Suppressor macrophage treated with lipopolysaccharide for 1 hour (primary cell): ENCODE measurements at regions not wholly inside any gene's neighbourhood (a gene's known extent, or its start where the extent isn't known, plus 50 kb on each side); places are given as distances from the start of the nearest gene placed in this dataset.

Experiments
- DNase-seq, 3 donors: peaks; one replicate each; pipeline ENCODE4 v3.0.0-alpha.2; 2020 to 2022

DNA sequence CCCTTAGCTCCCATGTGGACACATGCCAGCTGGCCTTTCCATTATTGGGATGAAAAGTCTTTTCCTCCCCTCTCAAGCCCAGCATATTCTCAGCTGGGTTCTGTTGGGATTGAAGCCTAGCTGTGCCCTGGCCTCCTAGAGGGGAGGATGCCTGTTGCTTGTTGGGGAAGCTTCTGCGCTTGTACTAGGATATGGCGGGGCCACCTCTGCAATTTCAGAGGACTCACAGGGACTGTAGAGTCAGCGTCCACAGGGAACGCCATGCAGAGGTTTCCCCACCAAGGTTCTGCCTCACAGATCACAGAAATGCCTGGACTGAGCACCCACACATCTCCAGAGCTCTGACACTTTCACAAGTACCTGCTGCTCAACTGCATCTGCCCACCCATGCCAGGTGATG lies 288.7 kb upstream of the FOXQ1 start:
- no peak for DNase-seq

DNA sequence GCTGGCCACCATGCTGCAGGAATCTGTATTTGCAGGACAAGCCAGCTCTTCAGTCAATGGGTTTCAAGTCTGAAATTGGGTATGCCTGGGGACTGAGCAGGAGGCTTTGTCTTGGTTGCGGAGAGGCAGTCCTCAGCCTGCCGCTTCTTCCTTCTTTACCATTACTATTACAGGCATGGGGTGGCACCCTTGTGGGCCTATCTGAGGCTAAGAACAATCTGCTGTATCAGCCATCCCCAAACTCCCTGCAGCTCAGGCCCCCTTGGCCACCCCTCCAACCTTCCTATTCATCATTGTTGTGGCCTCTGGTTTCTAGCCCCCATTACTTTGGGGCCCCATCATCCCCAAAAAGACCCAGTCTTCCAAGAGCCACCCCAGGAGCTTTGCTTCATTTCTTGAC lies 289.2 kb upstream of the FOXQ1 start:
- no peak for DNase-seq

DNA sequence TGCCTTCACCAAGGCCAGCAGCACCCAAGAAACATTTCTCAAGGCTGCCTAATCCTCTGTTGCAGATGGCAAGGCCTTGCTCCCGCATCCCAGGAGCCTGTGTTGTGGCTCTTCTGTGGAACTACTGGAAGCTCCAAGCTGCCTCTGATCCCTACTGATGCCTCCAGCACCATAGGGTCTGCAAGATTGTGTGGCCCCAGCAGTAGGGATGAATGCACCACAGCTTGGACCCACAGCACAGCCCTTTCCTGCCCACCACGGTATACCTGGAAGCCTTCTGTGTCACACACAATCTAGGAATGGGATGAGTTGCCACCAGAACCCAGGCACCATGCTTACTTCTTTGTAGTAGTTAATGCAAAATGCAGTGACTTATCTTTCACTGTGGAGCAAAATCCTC lies 291.1 kb upstream of the FOXQ1 start:
- DNase-seq, result no peak

DNA sequence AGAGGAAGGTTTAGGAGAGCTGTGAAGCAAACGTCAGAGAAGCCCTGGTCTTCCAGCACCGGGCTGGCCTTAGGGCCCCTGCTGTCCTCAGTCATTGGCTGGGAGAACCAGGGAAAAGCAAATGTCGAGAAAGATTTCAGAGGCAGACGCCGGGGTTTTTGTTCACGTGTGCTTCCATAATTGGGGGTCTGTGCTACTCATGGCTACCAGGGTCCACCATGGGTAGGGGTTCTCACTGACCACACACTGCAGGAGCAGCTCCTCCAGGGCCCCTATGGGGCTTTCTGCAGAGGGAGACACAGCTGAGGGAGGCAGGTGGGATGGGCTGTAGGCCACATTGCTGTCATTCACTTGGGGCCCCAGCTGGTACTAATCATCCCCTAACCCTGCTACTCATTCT lies 291.8 kb upstream of the FOXQ1 start:
- DNase-seq, result no peak

DNA sequence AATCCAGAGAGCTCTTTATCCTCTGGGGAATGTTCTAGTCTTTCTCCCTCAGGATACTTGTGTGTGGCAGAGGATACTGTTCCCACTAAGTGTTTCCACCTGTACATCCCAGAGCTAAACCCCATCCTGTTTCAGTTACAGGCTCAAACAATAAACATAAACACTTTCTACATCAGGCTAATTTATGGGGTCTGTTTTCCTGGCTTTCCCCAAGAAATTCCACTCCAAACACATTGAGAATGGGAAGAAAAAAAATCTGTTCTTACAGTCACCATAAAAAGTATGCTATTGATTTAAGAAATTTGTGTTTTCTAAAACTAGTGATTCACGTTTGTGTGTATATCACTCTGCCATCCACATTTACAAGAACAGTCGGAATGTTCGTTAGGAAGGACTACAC lies 293.9 kb upstream of the FOXQ1 start:
- DNase-seq, result no peak

DNA sequence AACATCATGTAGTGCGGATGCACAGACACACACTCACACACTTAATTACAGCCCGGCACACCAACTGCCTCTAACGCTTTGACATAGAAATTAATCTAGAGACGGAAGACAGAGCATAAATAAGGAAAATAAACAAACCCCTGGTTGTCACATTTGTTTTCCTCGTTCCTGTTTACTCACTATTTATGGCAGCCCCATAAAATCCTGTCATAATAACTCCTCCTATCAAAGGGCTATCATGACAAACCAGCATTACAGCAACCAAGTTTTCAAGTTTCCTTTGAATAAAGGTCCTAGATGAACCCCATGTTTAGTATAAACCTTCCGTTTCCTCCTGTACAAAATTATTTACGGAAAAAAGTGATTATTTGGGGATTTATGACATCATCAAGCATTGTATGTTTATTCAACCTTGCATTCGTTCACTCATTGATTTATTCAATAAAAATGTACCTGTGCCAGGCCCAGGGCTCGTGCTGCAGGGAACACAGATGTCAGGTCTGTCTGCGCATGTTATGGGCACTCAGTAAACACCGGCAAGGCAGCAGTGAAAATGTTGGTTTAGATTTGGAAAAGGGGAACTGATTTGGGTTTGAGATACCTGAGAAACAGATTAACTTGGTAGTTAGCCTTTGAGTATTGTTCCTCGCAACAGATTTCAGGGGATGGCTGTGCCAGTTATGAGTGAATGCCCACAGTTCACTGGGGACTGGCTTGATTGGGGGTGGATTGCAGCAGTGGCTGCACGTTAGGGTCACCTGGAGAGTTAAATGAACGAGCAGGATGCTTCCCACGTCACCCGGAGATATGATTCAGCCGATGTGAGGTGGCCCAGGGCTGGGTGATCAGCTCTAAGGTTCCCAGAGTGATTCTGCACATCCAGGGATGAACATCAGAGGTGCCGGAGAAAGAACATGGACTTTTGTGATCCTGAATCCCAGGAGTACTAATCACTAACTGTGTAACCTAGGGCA lies 295.3 kb upstream of the FOXQ1 start:
- no peak for DNase-seq

DNA sequence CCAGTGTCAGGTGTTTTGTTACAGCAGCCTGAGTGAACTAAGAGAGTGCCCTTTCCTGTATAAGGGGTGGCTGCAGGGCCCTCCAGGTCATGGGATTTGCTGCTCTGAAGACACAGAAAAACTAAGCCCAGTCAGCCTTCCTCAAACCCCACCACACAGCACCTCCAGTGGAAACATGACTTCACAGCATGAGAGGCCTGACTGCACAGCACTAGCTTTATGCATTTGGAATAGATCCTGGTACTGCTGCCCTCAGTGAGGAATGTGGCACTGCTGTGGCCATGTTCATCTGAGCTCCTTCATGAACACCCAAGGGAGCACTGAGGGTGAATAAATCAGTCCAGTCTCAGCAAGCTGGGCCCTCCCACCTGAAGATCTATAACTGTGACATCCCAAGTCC lies 296.1 kb upstream of the FOXQ1 start:
- no peak for DNase-seq

DNA sequence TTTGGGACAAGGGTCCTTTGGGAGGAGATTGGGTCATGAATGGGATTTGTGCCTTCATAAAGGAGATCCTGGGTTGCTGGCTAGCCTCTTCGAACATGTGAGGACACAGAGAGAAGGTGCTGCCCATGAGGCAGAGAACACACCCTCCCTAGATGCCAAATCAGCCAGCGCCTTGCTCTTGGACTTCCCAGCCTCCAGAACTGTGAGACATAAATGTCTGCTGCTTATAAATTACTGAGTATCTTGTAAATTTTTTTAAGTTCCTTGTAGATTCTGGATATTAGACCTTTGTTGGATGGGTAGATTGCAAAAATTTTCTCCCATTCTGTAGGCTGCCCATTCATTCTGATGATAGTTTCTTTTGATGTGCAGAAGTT lies 297.5 kb upstream of the FOXQ1 start:
- DNase-seq, result no peak

DNA sequence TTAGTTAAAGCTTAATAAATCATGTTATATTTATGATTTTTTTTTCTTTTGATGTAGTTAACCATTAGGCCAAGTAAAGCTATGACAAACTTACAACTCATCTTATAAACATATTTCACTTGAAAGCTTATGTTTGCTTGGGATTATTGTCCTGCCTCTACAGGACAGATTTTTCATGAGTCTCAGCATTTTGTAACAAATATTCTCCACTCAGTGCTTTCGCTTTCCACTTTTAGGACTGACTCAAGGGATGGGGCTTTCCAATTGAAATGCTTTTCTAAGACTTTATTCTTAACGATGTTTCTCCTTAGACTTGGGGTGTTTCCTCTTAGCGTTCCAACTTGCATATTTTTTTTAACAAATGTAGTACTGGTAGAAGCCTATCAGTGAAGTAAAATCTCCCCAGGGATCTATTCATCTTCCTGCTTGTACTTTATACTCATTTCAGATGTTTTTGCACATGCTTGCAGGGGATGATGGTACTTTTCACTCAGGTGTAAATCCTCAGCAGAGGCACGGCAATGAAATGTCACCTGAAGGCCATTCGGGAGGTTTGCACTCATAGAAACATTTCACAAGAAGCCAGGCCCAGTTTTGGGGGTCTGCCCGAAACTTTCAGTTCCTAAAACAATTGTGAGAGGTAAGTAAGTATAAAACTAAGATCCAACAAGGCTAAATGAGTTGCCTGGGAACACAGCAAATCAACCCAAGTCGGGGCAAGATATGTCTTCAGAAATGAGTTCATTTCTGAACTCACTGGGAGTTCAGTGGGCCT lies 298.1 kb upstream of the FOXQ1 start:
- no peak for DNase-seq

DNA sequence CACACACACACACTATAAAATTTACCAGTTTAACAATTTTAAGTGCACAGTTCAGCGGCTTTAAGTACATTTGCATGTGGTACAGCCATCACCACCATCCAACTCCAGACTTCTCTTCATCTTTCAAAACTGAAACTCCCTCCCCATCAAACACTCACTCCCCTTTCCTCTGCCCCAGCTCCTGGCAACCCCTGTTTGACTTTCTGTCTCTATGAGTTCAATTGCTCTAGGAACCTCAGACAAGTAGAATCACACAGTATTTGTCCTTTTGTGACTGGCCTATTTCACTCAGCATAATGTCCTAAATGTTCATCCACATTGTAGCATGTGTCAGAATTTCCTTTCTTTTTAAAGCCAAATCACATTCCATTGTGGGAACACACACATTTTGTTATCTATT lies 302.8 kb upstream of the FOXQ1 start:
- DNase-seq, result no peak

DNA sequence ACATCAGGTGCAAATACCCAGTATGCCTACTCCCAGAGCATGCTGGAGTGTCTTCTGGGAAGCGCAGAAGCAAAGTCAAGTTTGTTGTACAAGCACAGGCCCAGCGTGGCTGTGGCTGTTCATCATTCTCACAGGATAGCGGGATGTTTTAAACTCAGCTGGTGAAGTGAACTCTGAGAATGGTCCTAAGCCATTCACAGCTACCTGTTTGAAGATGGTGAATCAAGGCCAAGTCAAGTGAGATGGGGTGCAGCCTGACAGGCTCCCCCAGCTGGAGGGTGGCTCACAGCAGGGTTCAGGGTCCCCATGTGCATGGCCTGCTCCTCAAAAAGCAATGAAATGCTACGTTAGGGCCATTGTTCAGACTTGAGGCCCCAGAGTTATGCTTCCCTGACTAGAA lies 304.7 kb upstream of the FOXQ1 start:
- DNase-seq, result no peak

DNA sequence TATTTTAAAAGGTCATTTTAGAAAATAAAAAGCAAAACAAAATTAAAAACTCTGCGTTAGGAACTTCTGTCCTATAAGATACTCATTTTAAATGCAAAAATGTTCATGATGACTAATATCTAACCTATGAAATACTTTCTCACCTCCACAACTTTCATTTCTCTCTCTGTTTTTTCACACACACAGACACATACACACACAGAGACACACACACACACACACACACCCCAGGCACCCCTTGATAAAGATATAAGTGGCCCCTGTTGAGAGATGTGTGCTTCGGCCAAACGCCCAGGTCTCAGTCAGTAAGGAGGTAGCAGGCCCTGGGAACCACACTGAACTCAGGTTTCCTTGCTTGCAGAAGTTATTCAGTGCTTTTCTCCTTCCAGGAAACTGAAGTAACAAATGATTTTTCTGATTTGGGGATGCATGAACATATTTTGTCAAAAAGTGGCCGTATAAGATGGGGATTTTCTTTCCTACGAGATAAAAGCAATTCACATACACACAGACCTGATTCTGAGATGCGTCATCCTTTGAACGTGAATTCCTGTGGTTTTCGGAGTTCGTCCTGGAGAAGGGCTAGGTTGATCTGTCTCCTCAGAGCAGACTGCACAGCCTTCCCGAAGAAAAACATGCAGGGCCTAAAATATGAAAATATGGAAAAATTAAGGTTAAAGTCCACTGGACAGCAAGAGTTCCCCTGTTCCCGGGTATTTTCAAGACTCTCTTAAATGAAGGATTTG lies 306.8 kb upstream of the FOXQ1 start:
- DNase-seq, result no peak

DNA sequence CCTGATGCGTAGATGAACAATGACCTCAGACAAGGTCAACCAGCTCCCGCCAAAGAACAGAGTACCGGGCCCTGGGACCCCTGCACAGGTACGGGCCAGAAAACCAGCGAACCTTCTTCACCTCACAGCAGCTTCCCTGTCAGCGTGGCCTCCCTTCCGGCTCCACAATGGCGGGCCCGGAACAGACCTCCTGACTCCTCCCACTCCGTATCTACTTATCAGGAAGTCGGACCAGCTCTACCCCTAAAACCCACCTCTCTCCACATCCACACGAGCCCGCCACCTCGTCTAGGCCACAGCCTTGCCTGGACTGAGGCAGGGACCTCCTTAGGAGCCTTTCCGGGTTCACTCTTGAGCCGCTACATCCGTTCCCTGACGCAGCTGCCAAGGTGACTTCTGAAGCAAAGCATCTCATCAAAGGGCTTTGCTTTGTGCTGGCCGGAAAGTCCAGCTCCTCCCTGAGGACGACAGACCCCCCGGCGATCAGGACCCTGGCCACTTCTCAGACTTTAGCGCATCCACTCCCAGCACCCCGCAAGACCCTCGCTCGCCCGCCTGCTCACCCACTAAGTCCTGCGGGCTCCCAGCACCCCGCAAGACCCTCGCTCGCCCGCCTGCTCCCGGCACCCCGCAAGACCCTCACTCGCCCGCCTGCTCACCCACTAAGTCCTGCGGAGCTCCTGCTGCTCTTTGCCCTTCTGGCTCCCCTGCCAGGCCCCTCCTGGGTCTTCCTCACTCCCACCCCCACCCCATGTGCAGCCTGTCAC lies 308.3 kb upstream of the FOXQ1 start:
- DNase-seq, result no peak

DNA sequence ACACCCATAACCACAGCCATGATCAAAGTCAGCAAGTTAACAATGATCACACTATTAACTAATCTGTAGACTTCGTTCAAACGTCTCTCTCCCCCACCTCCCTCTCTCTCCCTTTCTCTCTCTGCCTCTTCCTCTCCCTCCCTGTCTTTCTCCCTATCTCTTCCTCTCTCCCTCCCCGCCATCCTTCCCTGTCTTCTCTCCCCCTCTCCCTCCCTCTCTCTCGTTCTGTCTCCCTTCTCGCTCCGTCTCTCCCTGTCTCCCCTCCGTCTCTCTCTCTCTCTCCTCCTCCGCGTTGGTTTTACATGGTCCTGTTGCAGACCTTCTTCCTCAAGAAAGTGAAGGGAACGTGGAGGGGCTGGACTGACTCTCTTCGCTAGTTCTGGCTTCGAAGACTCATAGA lies 308.9 kb upstream of the FOXQ1 start:
- DNase-seq, result no peak

DNA sequence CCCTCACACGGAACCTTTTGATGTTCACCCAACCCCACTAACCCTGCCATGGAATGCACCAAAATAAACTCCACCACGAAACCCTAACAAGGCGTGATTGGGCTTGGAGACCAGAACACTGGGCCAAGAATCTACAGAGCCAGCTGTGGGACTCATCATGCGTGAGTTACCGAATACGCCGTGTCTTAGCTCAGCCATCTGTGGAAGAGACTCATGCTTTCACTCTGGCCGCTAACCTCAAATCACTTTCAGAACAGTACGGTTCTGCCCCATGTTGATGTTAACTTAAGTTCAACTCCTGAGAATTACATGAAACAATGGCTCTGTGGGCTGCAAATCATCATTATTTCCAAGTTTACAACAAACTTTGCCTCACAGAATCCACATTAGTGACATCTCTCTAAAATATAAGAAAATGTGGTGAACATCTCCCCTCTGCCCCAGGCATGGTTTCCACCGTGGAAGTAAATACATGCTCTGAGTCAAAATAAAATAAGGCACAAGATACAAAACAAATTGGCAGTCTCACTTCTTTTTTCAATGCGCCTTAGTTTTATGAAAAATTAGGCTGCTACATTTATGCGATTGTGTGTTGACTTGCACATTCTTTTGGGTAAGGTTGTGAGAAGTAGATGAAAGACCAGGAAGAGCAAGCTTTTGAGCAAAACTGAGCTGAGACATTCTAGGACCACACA lies 308.9 kb upstream of the EXOC2 start:
- no peak for DNase-seq

DNA sequence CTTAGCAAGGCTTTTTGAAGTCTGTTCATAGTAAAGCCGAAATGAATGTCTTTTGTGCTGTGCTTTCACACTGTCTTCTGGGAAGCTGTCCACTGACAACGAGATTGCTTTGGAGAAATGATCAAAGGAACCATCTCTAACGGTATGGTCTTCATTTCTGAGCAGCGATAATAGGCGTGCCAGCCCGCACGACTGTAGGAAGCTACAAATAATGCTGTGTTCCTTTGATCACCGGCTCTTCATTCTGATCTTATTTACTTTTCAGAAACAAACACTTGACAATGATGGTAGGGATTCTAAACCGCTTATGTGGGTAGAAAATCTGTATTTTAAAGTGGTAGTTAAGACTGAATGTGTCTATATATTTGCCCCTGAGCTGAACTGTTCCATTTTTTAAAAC lies 306.6 kb upstream of the EXOC2 start:
- no peak for DNase-seq

DNA sequence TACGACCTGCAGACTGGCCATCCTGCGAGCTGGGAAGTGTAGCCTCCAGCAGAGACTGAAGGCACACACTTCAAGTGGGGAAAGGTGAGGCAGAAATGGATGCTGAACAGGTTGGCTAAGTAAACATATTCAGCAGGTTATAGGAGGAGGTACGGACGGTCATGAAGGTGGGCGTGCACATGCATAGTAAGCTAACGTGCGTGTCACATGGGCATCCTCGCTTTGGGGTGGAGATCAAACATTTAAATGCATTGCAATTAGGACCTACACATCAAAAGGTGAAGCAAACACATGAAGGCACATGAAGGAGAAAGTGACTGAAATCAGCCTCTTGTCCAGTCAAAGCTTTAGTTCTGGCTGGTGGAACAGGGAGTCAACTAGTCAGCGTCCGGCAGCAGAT lies 305.6 kb upstream of the EXOC2 start:
- DNase-seq, result no peak

DNA sequence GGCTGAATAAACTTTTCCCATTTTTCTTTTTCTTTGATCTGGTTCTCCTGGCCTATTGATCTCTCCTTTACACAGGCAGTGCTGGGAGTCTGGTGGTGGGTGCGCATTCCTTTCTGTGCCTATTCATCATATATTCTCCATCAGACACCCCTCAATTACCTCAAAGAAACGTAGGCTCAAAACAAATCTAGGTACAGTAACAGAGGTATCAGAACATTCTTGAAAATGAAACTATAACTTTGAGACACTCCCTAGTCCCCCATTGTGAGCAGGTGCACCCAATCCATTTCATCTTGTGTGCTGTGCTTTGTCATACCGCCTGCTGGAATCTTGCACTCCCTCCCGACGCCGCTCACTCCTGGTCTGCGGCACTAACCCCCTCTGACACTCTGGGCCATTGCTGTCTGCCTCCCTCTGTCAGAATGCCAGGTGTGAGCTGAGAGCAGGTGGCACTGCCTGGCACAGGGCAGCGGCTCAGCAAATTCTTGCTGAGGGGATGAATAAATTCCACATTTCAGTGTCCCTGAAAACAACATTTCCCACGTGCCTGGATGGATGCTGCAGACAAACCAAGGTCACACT lies 303.4 kb upstream of the EXOC2 start:
- DNase-seq, result no peak

DNA sequence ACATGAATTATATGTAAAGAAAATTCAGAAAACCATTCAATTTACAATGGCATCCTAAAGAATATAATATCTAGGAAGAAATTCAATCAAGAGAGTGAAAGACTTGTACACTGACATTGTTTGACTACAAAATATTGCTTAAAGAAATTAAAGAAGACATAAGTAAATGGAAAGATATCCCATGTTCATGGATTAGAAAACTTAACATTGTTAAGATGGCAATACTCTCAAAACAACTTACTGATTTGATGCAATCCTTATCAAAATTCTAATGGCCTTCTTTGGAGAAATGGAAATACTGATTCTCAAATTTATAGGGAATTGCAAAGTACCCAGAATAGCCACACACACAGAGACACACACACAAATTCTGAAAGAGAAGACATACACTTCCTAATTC lies 298.3 kb upstream of the EXOC2 start:
- no peak for DNase-seq

DNA sequence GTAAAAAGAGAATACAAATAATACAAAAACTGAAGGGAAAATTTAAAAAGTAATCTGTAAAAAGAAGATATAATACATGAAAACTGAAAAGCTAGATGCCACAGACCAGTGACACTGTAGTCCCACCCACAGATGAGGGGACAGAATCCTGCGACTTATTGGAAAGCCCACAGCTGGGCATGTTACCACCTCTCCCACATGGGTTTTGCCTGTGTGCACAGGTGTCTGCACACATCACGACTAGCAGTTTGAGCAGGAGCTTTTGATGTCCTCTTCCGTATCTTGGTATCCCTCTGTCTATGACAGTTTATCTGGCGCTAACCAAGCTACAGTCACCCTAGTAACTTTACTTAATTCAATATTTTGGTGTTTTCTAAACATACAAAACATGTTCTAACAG lies 291.1 kb upstream of the EXOC2 start:
- no peak for DNase-seq

DNA sequence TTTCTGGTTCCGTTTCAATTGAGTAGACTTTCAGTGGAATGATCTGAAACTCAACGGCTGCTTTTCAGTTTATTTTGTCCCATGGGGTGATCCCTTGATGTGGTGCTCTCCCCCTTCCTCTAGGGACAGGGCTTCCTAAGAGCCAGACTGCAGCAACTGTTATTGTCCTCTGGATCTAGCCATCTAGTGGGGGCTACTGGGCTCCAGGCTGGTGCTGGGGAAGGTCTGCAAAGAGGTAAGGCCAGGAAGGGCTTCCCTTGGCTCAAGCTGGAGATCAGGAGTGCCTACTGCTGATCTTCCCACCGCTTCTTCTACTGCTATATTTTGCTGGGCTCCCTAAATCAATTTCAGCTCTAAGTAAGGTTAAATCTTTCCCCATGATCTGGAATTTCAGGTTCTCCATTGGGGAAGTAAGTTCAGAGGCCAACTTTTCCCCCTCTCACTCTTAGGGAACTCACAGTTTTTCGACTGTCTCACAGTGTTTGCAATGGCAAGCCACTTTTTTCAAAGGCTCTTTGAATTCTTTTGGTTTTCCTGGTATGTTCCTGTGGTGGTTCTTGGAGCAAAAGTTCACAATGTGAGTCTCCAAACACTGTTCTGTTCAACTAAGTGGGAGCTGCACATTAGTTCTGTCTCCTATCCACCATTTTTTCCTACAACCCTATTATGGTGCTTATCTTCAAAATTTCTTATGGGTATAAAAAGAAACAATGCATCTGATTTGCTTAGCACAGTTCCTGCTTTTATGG lies 286.2 kb upstream of the EXOC2 start:
- DNase-seq, result no peak
